ENCODE measurements at regions not wholly inside any gene's neighbourhood (a gene's known extent, or its start where the extent isn't known, plus 50 kb on each side); places are given as distances from the start of the nearest gene placed in this dataset.

DNA sequence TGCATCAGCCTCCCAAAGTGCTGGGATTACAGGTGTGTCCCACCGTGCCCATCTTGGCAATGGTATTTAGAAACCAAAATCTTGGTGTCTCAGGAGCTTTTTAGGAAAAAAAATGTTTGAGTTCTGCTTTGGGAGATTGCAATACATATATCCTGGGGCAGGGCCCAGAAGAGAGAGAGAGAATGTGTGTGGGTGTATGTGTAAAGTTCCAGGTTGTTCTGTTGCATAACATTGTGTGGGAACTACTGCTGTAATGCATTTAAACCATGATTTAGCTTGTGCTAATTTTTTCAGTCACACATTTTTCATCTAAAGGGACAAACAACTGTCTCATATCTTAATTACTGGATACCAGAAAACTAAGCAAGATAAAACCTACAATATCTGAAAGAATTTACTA is 70.8 kb upstream of the NABP1 start:
- Histone ChIP-seq H3K4me1 (ENCODE audit: control insufficient read depth, insufficient read depth, low read length, unreplicated experiment) (peaks cover 7% of the 10 kb centered on the region), H3K27ac (ENCODE audit: low read depth, low read length) (no peak overlapping the region), H2AFZ (ENCODE audit: low read length, unreplicated experiment) (no peak overlapping the region), H3K27me3 (ENCODE audit: insufficient read depth, low read length) (no peaks in the 10 kb centered on the region), H3K79me2 (ENCODE audit: control insufficient read depth, insufficient read depth, low read length, unreplicated experiment) (no peaks in the 10 kb centered on the region), H3K4me3 (ENCODE audit: low read depth, low read length) (no peak overlapping the region), H3K36me3 (ENCODE audit: insufficient read depth, low read length) (no peaks in the 10 kb centered on the region)

DNA sequence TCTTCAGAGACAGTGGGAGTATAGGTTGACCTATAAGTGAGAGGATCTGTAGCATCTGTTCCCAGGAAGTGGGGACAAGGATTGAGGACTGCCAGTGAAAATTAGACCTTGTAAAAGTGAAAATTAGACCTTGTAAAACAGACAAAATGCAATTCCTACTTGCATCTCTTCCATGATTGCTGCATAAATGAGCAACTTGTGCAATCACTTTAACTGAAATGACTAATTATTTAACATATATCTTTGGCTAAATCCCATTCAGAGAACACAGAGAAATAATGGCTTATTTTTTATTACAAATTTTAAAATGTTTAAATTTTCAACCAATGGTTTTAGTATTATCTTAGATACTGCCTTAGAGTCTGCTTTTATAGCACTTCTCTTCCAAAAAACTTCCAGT is 67.2 kb upstream of the NABP1 start:
- H3K79me2 ChIP-seq (ENCODE audit: control insufficient read depth, insufficient read depth, low read length, unreplicated experiment), result no peaks in the 10 kb centered on the region
- no peaks in the 10 kb centered on the region for H3K27me3 ChIP-seq (ENCODE audit: insufficient read depth, low read length)
- no peak overlapping the region for H2AFZ ChIP-seq (ENCODE audit: low read length, unreplicated experiment)
- no peaks in the 10 kb centered on the region for H3K36me3 ChIP-seq (ENCODE audit: insufficient read depth, low read length)
- no peak overlapping the region for H3K4me3 ChIP-seq (ENCODE audit: low read depth, low read length)
- H3K27ac ChIP-seq (ENCODE audit: low read depth, low read length), result no peak overlapping the region
- peaks cover 14% of the 10 kb centered on the region for H3K4me1 ChIP-seq (ENCODE audit: control insufficient read depth, insufficient read depth, low read length, unreplicated experiment)

DNA sequence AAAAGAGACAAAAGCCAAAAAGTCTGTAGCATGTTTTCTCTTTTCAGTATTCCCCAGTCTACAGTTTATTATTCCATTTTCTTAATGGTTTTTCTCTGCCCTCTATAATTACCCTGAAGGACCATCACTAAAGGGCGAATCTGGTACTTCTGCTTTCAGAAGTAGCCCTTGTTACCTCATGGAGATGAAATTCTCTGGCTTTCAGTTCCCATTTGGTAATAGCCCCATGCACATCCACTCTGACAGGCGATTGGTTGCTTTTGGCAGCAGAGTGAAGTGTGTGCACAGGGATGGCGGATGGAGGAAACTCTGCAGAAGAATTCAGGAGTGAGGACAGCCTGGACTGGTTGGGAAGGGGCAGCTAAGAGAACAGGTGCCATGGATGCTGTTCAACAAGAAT is 66.3 kb upstream of the NABP1 start:
- H3K36me3 ChIP-seq (ENCODE audit: insufficient read depth, low read length), result no peaks in the 10 kb centered on the region
- H3K4me3 ChIP-seq (ENCODE audit: low read depth, low read length), result no peak overlapping the region
- H3K4me1 ChIP-seq (ENCODE audit: control insufficient read depth, insufficient read depth, low read length, unreplicated experiment), result peaks cover 14% of the 10 kb centered on the region
- no peak overlapping the region for H2AFZ ChIP-seq (ENCODE audit: low read length, unreplicated experiment)
- H3K27ac ChIP-seq (ENCODE audit: low read depth, low read length), result peak overlapping the region; percentile 76
- H3K27me3 ChIP-seq (ENCODE audit: insufficient read depth, low read length), result no peaks in the 10 kb centered on the region
- H3K79me2 ChIP-seq (ENCODE audit: control insufficient read depth, insufficient read depth, low read length, unreplicated experiment), result no peaks in the 10 kb centered on the region

GRCh38 chr2:191612496-191612895 is 65.4 kb upstream of the NABP1 start:
- no peaks in the 10 kb centered on the region for H3K36me3 ChIP-seq (ENCODE audit: insufficient read depth, low read length)
- H3K4me3 ChIP-seq (ENCODE audit: low read depth, low read length), result no peak overlapping the region

DNA sequence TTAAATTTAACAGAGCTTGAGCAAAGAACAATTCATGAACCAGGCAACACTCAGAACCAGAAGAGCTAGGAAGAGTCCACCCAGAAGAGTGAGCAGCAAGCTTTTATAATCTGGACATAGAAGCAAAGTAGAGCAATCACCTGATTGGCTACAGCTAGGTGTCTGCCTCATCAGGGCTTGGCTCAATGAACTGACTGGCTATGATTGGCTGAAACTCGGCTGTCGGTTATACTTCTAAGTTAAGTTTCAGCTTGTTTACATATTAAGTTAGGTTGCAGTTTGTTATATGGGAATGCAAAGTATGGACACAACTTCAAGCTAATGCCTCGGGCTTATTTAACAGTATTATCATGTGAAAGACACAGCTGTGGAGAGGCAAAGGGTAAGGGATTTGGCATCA is 63.2 kb upstream of the NABP1 start:
- H3K4me1 ChIP-seq (ENCODE audit: control insufficient read depth, insufficient read depth, low read length, unreplicated experiment), result peaks cover 14% of the 10 kb centered on the region
- H3K36me3 ChIP-seq (ENCODE audit: insufficient read depth, low read length), result no peaks in the 10 kb centered on the region

More at GRCh38 chr2:191612496-191612895, 65.4 kb upstream of the NABP1 start:
- Histone ChIP-seq H3K27ac (ENCODE audit: low read depth, low read length) (peak overlapping the region; percentile 76), H2AFZ (ENCODE audit: low read length, unreplicated experiment) (no peak overlapping the region), H3K27me3 (ENCODE audit: insufficient read depth, low read length) (no peaks in the 10 kb centered on the region), H3K79me2 (ENCODE audit: control insufficient read depth, insufficient read depth, low read length, unreplicated experiment) (no peaks in the 10 kb centered on the region), H3K4me1 (ENCODE audit: control insufficient read depth, insufficient read depth, low read length, unreplicated experiment) (peaks cover 14% of the 10 kb centered on the region)

GRCh38 chr2:191615596-191615995 is 62.3 kb upstream of the NABP1 start:
- H2AFZ ChIP-seq (ENCODE audit: low read length, unreplicated experiment), result no peak overlapping the region
- no peaks in the 10 kb centered on the region for H3K79me2 ChIP-seq (ENCODE audit: control insufficient read depth, insufficient read depth, low read length, unreplicated experiment)
- no peak overlapping the region for H3K4me3 ChIP-seq (ENCODE audit: low read depth, low read length)
- H3K27ac ChIP-seq (ENCODE audit: low read depth, low read length), result no peak overlapping the region
- no peaks in the 10 kb centered on the region for H3K36me3 ChIP-seq (ENCODE audit: insufficient read depth, low read length)
- H3K27me3 ChIP-seq (ENCODE audit: insufficient read depth, low read length), result no peaks in the 10 kb centered on the region
- H3K4me1 ChIP-seq (ENCODE audit: control insufficient read depth, insufficient read depth, low read length, unreplicated experiment), result peaks cover 14% of the 10 kb centered on the region

More for the DNA sequence above, 63.2 kb upstream of the NABP1 start:
- no peak overlapping the region for H3K27ac ChIP-seq (ENCODE audit: low read depth, low read length)
- H3K79me2 ChIP-seq (ENCODE audit: control insufficient read depth, insufficient read depth, low read length, unreplicated experiment), result no peaks in the 10 kb centered on the region
- no peak overlapping the region for H2AFZ ChIP-seq (ENCODE audit: low read length, unreplicated experiment)
- H3K4me3 ChIP-seq (ENCODE audit: low read depth, low read length), result no peak overlapping the region
- no peaks in the 10 kb centered on the region for H3K27me3 ChIP-seq (ENCODE audit: insufficient read depth, low read length)

- Histone ChIP-seq H3K27me3 (ENCODE audit: insufficient read depth, low read length) (no peaks in the 10 kb centered on the region), H2AFZ (ENCODE audit: low read length, unreplicated experiment) (no peak overlapping the region), H3K36me3 (ENCODE audit: insufficient read depth, low read length) (no peaks in the 10 kb centered on the region), H3K4me1 (ENCODE audit: control insufficient read depth, insufficient read depth, low read length, unreplicated experiment) (peaks cover 3% of the 10 kb centered on the region), H3K27ac (ENCODE audit: low read depth, low read length) (no peak overlapping the region), H3K79me2 (ENCODE audit: control insufficient read depth, insufficient read depth, low read length, unreplicated experiment) (no peaks in the 10 kb centered on the region), H3K4me3 (ENCODE audit: low read depth, low read length) (no peak overlapping the region)
These were observed 60.4 kb upstream of the NABP1 start for GRCh38 chr2:191617575-191617974.

- Histone ChIP-seq H3K79me2 (ENCODE audit: control insufficient read depth, insufficient read depth, low read length, unreplicated experiment) (no peaks in the 10 kb centered on the region), H3K27ac (ENCODE audit: low read depth, low read length) (no peak overlapping the region), H3K36me3 (ENCODE audit: insufficient read depth, low read length) (no peaks in the 10 kb centered on the region), H3K27me3 (ENCODE audit: insufficient read depth, low read length) (no peaks in the 10 kb centered on the region), H2AFZ (ENCODE audit: low read length, unreplicated experiment) (no peak overlapping the region), H3K4me1 (ENCODE audit: control insufficient read depth, insufficient read depth, low read length, unreplicated experiment) (no peaks in the 10 kb centered on the region), H3K4me3 (ENCODE audit: low read depth, low read length) (no peak overlapping the region)
These were observed 59.7 kb upstream of the NABP1 start for GRCh38 chr2:191618046-191618780.

DNA sequence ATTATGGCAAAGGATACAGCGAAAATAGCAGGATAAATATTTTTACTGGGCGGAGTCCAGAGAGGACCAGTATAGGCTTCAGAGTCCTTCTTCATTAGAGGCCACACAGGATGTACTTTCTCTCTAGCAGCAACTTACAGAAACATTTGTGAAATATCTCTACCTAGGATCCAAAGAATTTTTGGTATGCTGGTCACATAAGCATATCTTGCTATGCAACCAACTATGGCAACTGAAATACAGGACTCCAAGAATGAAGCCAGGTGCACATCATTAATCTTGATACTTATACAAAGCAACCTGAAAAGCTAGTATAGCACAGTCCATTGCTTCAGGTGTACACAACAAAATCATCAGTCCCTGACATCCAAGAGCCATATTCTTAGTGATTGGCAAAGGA is 59.1 kb upstream of the NABP1 start:
- Histone ChIP-seq H3K79me2 (ENCODE audit: control insufficient read depth, insufficient read depth, low read length, unreplicated experiment) (no peaks in the 10 kb centered on the region), H3K4me1 (ENCODE audit: control insufficient read depth, insufficient read depth, low read length, unreplicated experiment) (no peaks in the 10 kb centered on the region), H3K4me3 (ENCODE audit: low read depth, low read length) (no peak overlapping the region), H2AFZ (ENCODE audit: low read length, unreplicated experiment) (no peak overlapping the region), H3K36me3 (ENCODE audit: insufficient read depth, low read length) (no peaks in the 10 kb centered on the region), H3K27me3 (ENCODE audit: insufficient read depth, low read length) (no peaks in the 10 kb centered on the region), H3K27ac (ENCODE audit: low read depth, low read length) (no peak overlapping the region)

GRCh38 chr2:191620144-191620543 is 57.8 kb upstream of the NABP1 start:
- Histone ChIP-seq H3K36me3 (ENCODE audit: insufficient read depth, low read length) (no peaks in the 10 kb centered on the region), H3K27ac (ENCODE audit: low read depth, low read length) (no peak overlapping the region), H3K27me3 (ENCODE audit: insufficient read depth, low read length) (no peaks in the 10 kb centered on the region), H2AFZ (ENCODE audit: low read length, unreplicated experiment) (no peak overlapping the region), H3K79me2 (ENCODE audit: control insufficient read depth, insufficient read depth, low read length, unreplicated experiment) (no peaks in the 10 kb centered on the region), H3K4me1 (ENCODE audit: control insufficient read depth, insufficient read depth, low read length, unreplicated experiment) (no peaks in the 10 kb centered on the region), H3K4me3 (ENCODE audit: low read depth, low read length) (no peak overlapping the region)
